NCI-H510A (cell line): ENCODE measurements at regions not wholly inside any gene's neighbourhood (a gene's known extent, or its start where the extent isn't known, plus 50 kb on each side); places are given as distances from the start of the nearest gene placed in this dataset.
"Not testable (repeated sequence)": the region's sequence is repeated elsewhere in the genome, so short reads cannot be mapped to it uniquely, and the experiment has no call there.

ENCODE experiments used
- DNase-seq: peaks from one replicate; lab custom pipeline; 2025; lab: John Stamatoyannopoulos, UW

GRCh38 chr14:104250175-104250574 lies 111.8 kb downstream of the KIF26A start:
- DNase-seq: no peak

- no peak for DNase-seq
Observed at GRCh38 chr14:104252256-104253215, 114.1 kb downstream of the KIF26A start.

GRCh38 chr14:104253223-104253822 lies 114.9 kb downstream of the KIF26A start:
- DNase-seq: no peak

- no peak for DNase-seq
Observed at GRCh38 chr14:104253901-104254353, 115.5 kb downstream of the KIF26A start.

GRCh38 chr14:104254735-104255400 lies 116.5 kb downstream of the KIF26A start:
- no peak for DNase-seq

GRCh38 chr14:104256025-104256424 lies 117.6 kb downstream of the KIF26A start:
- DNase-seq: no peak

- DNase-seq: no peak
Observed at GRCh38 chr14:104262515-104263514, 124.4 kb downstream of the KIF26A start.

GRCh38 chr14:104263675-104264358 lies 125.4 kb downstream of the KIF26A start:
- no peak for DNase-seq

- no peak for DNase-seq
Observed at GRCh38 chr14:104264495-104265265, 126.3 kb downstream of the KIF26A start.

GRCh38 chr14:104265918-104266630 lies 127.7 kb downstream of the KIF26A start:
- DNase-seq: no peak

GRCh38 chr14:104266631-104267575 lies 128.5 kb downstream of the KIF26A start:
- no peak for DNase-seq

- no peak for DNase-seq
Observed at GRCh38 chr14:104267895-104268294, 129.5 kb downstream of the KIF26A start.

GRCh38 chr14:104268295-104268694 lies 129.9 kb downstream of the KIF26A start:
- DNase-seq: no peak

GRCh38 chr14:104268725-104269436 lies 130.5 kb downstream of the KIF26A start:
- no peak for DNase-seq

GRCh38 chr14:104269511-104270241 lies 131.3 kb downstream of the KIF26A start:
- DNase-seq: not testable (repeated sequence)

- DNase-seq: no peak
Observed at GRCh38 chr14:104271391-104271790, 133.0 kb downstream of the KIF26A start.

GRCh38 chr14:104274806-104275205 lies 136.4 kb downstream of the KIF26A start:
- DNase-seq: no peak
